ENCODE measurements at regions not wholly inside any gene's neighbourhood (a gene's known extent, or its start where the extent isn't known, plus 50 kb on each side); places are given as distances from the start of the nearest gene placed in this dataset.

GRCh38 chr11:95567685-95568084, 221.9 kb downstream of the FAM76B start:
- no peak for TF ChIP-seq POLR2A (IDR thresholded peaks at IDR 0.05; ENCODE audit: low read depth, low read length)
- no peak for TF ChIP-seq TAF1 (IDR thresholded peaks at IDR 0.05; ENCODE audit: borderline replicate concordance, low read depth, low read length)
